Ovary (tissue), 7 donors: ENCODE measurements at regions not wholly inside any gene's neighbourhood (a gene's known extent, or its start where the extent isn't known, plus 50 kb on each side); places are given as distances from the start of the nearest gene placed in this dataset.

Experiments
- DNase-seq, 5 donors: peaks; one replicate each; pipeline ENCODE4 v3.0.0-alpha.2; 2019 to 2020
- H3K27ac ChIP-seq, 2 donors: fragments of 200-600 bp; one replicate each; pipeline versions ENCODE4 v1.5.1 to v1.8.0; 2019 to 2022
- H3K27me3 ChIP-seq: fragments of 200-600 bp; one replicate; pipeline ENCODE4 v1.8.0; 2022
- H3K36me3 ChIP-seq: fragments of 200-600 bp; sonication (generic); one replicate; pipeline ENCODE4 v1.5.1; 2019
- H3K4me1 ChIP-seq: one replicate; pipeline ENCODE4 v1.8.1; 2013; ENCODE audit warnings: mild to moderate bottlenecking, moderate library complexity; ENCODE audit not compliant: insufficient read depth
- H3K4me3 ChIP-seq: fragments of 200-600 bp; sonication (generic); one replicate; pipeline ENCODE4 v1.5.1; 2017
- H3K9me3 ChIP-seq, 2 donors: fragments of 200-600 bp in 1 of 2; sonication (generic) in 1 of 2; one replicate each; pipeline versions ENCODE4 v1.5.1 to v1.8.1; 2013 to 2019; ENCODE audit warnings: mild to moderate bottlenecking in 1 of 2, moderate library complexity in 1 of 2
- EP300 ChIP-seq: sonication (generic); formaldehyde crosslinking; IDR thresholded peaks from one replicate; pipeline ENCODE4 v1.6.1; 2017; ENCODE audit warnings: antibody characterized with exemption
- POLR2A ChIP-seq: fragments of 450-650 bp; IDR thresholded peaks from one replicate; pipeline ENCODE4 v1.6.1; 2017; ENCODE audit warnings: antibody characterized with exemption, mild to moderate bottlenecking, moderate library complexity
- WGBS, 3 donors: extraction: QIAGEN DNeasy Blood & Tissue Kit in 1 of 3; methylation state at CpG; one replicate each; pipeline versions ENCODE4 v1.1.5 to v1.1.7; 2013 to 2017; 5-methylcytosine and 5-hydroxymethylcytosine counted together
- intact Hi-C, 4 donors: fragments of 100-400 bp; cut with DNase I; formaldehyde crosslinking; loops; one replicate each; pipeline versions ENCODE4 v1.11.0 to v1.15.1; 2022 to 2023
- TF ChIP-seq, protein P1 (sequence below), 3 donors: fragments of 450-650 bp in 2 of 3; fragments of 200-600 bp in 1 of 3; IDR thresholded peaks; one replicate each; pipeline versions ENCODE4 v1.5.1 to v1.8.0; 2016 to 2022; ENCODE audit warnings: antibody characterized with exemption in 3 of 3, mild to moderate bottlenecking in 1 of 3
- donor health status: DM: no; HTN: no; CAD: no; lungs with moderate emphysema.
- donor health status: DM: no; HTN: no; CAD: no.
- donor health status: Bipolar disorder and iron deficiency.
- donor health status: DM: no; HTN: no; CAD: no.
- donor health status: DM: yes; HTN: yes; CAD: no.

DNA sequence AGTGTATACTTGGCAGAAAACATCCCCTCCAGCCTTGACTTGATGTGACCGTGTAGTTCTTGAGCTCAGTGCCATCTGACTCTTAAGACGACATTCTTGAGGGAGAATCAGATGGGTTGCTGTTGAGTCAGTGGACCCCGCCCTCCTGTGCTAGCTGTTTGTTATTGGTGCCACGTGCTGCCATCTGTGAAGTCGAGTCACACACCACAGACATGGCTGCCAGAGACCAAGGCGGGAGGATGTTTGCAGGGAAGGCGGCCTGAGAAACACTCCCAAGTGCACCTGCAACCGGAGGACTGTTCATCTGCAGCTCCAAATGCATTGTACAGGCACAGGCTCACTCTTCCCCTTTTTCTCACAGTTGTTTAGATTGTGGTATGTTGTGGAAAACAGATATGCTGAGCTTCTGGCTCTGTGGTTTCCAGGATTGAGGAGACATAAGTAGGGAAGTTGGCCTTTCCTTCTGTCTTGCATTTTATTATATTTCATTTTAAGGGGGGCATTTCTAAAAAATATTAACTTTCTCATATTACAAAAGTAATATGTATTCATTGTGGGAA lies 345.3 kb upstream of the ZFP64 start:
- Histone ChIP-seq H3K9me3 (no peaks in the 10 kb centered on the region), H3K27ac (no peak overlapping the region), H3K4me1 (no peaks in the 10 kb centered on the region), H3K36me3 (no peaks in the 10 kb centered on the region), H3K4me3 (no peak overlapping the region), H3K27me3 (no peaks in the 10 kb centered on the region)
- intact Hi-C loops = no loop called here
- TF ChIP-seq POLR2A (no peak), EP300 (no peak)
- TF ChIP-seq, protein P1, sequence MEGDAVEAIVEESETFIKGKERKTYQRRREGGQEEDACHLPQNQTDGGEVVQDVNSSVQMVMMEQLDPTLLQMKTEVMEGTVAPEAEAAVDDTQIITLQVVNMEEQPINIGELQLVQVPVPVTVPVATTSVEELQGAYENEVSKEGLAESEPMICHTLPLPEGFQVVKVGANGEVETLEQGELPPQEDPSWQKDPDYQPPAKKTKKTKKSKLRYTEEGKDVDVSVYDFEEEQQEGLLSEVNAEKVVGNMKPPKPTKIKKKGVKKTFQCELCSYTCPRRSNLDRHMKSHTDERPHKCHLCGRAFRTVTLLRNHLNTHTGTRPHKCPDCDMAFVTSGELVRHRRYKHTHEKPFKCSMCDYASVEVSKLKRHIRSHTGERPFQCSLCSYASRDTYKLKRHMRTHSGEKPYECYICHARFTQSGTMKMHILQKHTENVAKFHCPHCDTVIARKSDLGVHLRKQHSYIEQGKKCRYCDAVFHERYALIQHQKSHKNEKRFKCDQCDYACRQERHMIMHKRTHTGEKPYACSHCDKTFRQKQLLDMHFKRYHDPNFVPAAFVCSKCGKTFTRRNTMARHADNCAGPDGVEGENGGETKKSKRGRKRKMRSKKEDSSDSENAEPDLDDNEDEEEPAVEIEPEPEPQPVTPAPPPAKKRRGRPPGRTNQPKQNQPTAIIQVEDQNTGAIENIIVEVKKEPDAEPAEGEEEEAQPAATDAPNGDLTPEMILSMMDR (IDR thresholded peaks at IDR 0.05) = no peak
- 80 to 83% (median 81%) methylated on average over 8 of the region's 8 CpGs for WGBS, 3 donors
- DNase-seq = no peak

DNA sequence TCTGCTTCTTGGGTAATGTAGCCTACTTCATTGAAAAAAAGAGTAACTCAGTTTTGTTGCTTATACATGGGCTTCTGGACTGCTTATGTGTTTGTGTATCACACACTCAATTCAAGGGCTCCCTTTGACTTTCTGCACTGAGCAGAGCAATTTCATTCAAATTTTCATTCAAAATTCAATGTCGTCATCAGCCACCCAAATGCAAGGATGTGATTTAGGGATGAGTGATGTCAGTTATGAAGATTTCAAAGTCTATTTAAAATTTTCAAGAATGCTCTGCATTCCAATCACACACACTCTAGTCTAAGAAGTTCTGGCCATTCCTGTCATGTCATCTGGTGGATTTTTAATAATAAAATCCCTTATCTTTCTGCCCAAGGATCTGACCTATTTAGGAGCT lies 344.5 kb upstream of the ZFP64 start:
- TF ChIP-seq EP300 (no peak), POLR2A (no peak)
- TF ChIP-seq, protein P1 (IDR thresholded peaks at IDR 0.05) = no peak
- no peak overlapping the region for H3K27ac ChIP-seq
- H3K27me3 ChIP-seq = no peaks in the 10 kb centered on the region
- no peaks in the 10 kb centered on the region for H3K4me1 ChIP-seq
- H3K9me3 ChIP-seq = no peaks in the 10 kb centered on the region
- WGBS, 3 donors = 80 to 97% (median 90%) methylated on average over 1 of the region's 1 CpG
- H3K4me3 ChIP-seq = no peak overlapping the region
- DNase-seq = no peak
- intact Hi-C loops = no loop called here
- H3K36me3 ChIP-seq = no peaks in the 10 kb centered on the region

DNA sequence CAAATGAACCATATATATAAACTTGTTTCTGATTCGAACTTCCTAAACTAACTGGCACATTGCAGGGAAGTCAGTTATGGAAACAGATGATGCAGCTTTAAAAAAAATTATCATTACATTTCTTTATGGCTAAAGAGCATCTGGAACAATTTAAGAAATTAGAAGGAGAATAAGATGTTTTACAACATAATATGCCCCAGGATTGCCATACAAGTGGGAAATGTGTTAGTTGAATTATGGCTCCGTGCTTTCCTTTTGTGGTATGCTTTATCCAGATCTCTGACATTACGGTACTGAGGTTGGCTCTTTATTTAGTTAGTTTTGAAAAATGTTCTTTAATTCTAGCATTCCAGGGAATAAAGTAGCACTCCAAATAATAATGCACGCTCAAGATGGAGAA lies 343.0 kb upstream of the ZFP64 start:
- Histone ChIP-seq H3K4me3 (no peak overlapping the region), H3K27ac (no peak overlapping the region), H3K27me3 (no peaks in the 10 kb centered on the region), H3K9me3 (no peaks in the 10 kb centered on the region), H3K4me1 (no peaks in the 10 kb centered on the region), H3K36me3 (no peaks in the 10 kb centered on the region)
- WGBS, 3 donors = 61 to 66% (median 63%) methylated on average over 4 of the region's 4 CpGs
- no peak for TF ChIP-seq POLR2A
- TF ChIP-seq, protein P1 (IDR thresholded peaks at IDR 0.05) = no peak
- intact Hi-C loops = no loop called here
- DNase-seq = no peak

DNA sequence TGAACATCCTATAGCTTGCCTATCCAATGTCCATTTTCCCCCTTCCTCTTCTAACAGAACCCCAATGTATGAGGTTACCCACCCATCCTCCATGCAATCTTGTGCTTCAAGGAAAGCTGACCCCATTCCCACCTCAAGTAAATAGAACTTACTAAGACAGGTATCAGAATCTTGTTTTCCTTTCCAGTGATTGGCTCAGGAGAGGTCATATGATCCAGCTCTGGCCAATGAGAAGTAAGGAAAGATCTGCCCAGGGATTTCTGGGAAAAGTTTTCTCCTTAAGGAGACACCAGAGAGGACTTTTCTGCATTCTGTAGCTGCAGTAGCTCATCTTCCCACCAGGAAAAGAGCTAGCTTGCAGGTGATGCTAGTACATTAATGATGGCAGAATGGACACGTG lies 341.8 kb upstream of the ZFP64 start:
- DNase-seq = no peak
- Histone ChIP-seq H3K9me3 (no peaks in the 10 kb centered on the region), H3K4me3 (no peak overlapping the region), H3K27ac (no peak overlapping the region), H3K4me1 (no peaks in the 10 kb centered on the region), H3K27me3 (no peaks in the 10 kb centered on the region), H3K36me3 (no peaks in the 10 kb centered on the region)
- 76 to 79% (median 77%) methylated on average over 1 of the region's 1 CpG for WGBS, 3 donors
- TF ChIP-seq POLR2A (no peak), EP300 (no peak)
- TF ChIP-seq, protein P1 (IDR thresholded peaks at IDR 0.05) = no peak
- intact Hi-C loops = no loop called here
